EH (cell line): ENCODE measurements at regions not wholly inside any gene's neighbourhood (a gene's known extent, or its start where the extent isn't known, plus 50 kb on each side); places are given as distances from the start of the nearest gene placed in this dataset.
"Not testable (repeated sequence)": the region's sequence is repeated elsewhere in the genome, so short reads cannot be mapped to it uniquely, and the experiment has no call there.

Experiments
- DNase-seq: peaks from one replicate; pipeline ENCODE4 v3.0.0-alpha.2; 2015; ENCODE audit warnings: low read depth

- no peak for DNase-seq
These were observed 339.1 kb downstream of the PTPRC start for GRCh38 chr1:198977909-198978308.

GRCh38 chr1:198978523-198978922, 339.7 kb downstream of the PTPRC start:
- DNase-seq, result no peak

GRCh38 chr1:198986036-198986435, 347.2 kb downstream of the PTPRC start:
- peak; percentile 1 for DNase-seq

GRCh38 chr1:198986442-198986841, 347.6 kb downstream of the PTPRC start:
- no peak for DNase-seq

- no peak for DNase-seq
These were observed 363.8 kb downstream of the PTPRC start for GRCh38 chr1:199002661-199003060.

- DNase-seq, result no peak
These were observed 368.6 kb downstream of the PTPRC start for GRCh38 chr1:199007423-199007822.

- no peak for DNase-seq
These were observed 370.6 kb downstream of the PTPRC start for GRCh38 chr1:199009447-199009846.

- no peak for DNase-seq
These were observed 371.7 kb downstream of the PTPRC start for GRCh38 chr1:199010492-199010891.

- peak; percentile 41 for DNase-seq
These were observed 372.1 kb downstream of the PTPRC start for GRCh38 chr1:199010933-199011332.

GRCh38 chr1:199015799-199016198, 377.0 kb downstream of the PTPRC start:
- no peak for DNase-seq

- DNase-seq, result no peak
These were observed 379.8 kb downstream of the PTPRC start for GRCh38 chr1:199018471-199019135.

GRCh38 chr1:199020051-199020450, 381.2 kb downstream of the PTPRC start:
- no peak for DNase-seq

GRCh38 chr1:199020904-199021303, 382.1 kb downstream of the PTPRC start:
- DNase-seq, result no peak

GRCh38 chr1:199029401-199029800, 390.6 kb downstream of the PTPRC start:
- DNase-seq, result peak; percentile 24

GRCh38 chr1:199029855-199030254, 391.0 kb downstream of the PTPRC start:
- DNase-seq, result peak; percentile 31

GRCh38 chr1:199030541-199030940, 391.7 kb downstream of the PTPRC start:
- DNase-seq, result not testable (repeated sequence)

- not testable (repeated sequence) for DNase-seq
These were observed 392.3 kb downstream of the PTPRC start for GRCh38 chr1:199031170-199031569.

GRCh38 chr1:199032479-199032878, 393.6 kb downstream of the PTPRC start:
- not testable (repeated sequence) for DNase-seq

- no peak for DNase-seq
These were observed 394.8 kb downstream of the PTPRC start for GRCh38 chr1:199033661-199034060.

GRCh38 chr1:199038156-199038555, 399.3 kb downstream of the PTPRC start:
- DNase-seq, result no peak

- no peak for DNase-seq
These were observed 401.5 kb downstream of the PTPRC start for GRCh38 chr1:199040076-199040905.

GRCh38 chr1:199041173-199041914, 402.5 kb downstream of the PTPRC start:
- DNase-seq, result no peak

- no peak for DNase-seq
These were observed 403.4 kb downstream of the PTPRC start for GRCh38 chr1:199042193-199042592.
